ENCODE measurements at regions not wholly inside any gene's neighbourhood (a gene's known extent, or its start where the extent isn't known, plus 50 kb on each side); places are given as distances from the start of the nearest gene placed in this dataset.

DNA sequence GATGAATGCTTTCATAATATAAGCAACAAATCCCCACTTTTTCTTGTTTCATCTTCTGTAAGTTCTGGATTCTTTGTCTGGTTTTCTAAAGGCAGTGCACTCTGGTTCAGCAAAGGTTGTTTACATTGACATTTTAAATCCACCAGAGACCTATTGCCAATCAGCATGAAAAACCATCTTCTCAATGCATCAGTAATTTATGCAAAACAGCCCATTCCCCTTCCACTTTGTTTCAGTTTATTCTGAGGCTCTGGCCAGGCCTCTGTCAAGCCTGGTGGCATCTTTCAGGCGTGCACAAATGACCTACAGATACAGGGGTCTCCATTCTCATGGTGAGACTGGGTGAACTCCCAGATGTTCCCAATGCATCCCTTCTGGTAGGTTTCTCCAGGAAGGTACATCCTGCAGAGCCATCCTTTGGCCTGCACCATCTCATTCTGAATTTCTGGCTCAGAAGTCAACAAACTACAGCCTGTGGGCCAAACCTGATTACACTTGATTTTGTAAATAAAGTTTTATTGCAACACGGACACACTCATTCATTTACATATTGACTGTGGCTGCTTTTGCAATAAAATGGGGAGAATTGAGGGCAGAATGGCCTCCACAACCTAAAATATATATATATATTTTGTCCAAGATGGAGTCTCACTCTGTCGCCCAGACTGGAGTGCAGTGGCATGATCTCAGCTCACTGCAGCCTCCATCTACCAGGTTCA lies 405.4 kb downstream of the PREX1 start:
- H3K4me1 ChIP-seq (ENCODE audit: control insufficient read depth in 3 of 3, insufficient read depth in 3 of 3, low read length in 3 of 3): no peaks in the 10 kb centered on the region
- H3K27me3 ChIP-seq (ENCODE audit: control insufficient read depth in 3 of 3, insufficient read depth in 3 of 3, low read length in 3 of 3): peaks cover 6 to 24% (median 10%) of the 10 kb centered on the region in 3 donors
- H3K4me3 ChIP-seq (ENCODE audit: low read length in 3 of 3): no peak overlapping the region
- no peaks in the 10 kb centered on the region for H3K9me3 ChIP-seq (ENCODE audit: control insufficient read depth in 3 of 3, low read length in 3 of 3)
- no peak overlapping the region for H3K9ac ChIP-seq (ENCODE audit: low read depth in 1 of 3, low read length in 3 of 3)
- no peaks in the 10 kb centered on the region for H3K36me3 ChIP-seq (ENCODE audit: control insufficient read depth in 3 of 3, insufficient read depth in 3 of 3, low read length in 3 of 3)
- no peak overlapping the region for H3K27ac ChIP-seq (ENCODE audit: low read depth, low read length)

DNA sequence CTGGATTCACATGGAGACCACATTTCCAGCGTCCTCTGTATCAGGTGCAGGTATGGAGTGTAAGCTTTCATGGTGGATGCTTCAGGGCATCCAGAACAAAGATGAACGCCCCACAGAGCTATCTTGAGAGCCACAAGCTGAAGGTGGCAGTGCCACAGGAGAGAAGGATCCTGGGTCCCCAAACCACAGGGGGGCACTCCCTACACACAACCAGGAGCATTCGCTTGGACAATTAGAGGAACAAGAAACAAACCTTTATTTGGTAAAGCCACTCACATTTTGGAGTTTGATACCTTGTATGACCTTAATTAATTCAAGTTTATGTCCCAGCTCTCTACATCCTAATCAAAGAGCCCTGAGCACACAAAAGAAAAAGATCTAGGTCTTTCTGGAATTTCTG lies 406.3 kb downstream of the PREX1 start:
- Histone ChIP-seq H3K27me3 (ENCODE audit: control insufficient read depth in 3 of 3, insufficient read depth in 3 of 3, low read length in 3 of 3) (peaks cover 6 to 24% (median 10%) of the 10 kb centered on the region in 3 donors), H3K4me1 (ENCODE audit: control insufficient read depth in 3 of 3, insufficient read depth in 3 of 3, low read length in 3 of 3) (no peaks in the 10 kb centered on the region), H3K9ac (ENCODE audit: low read depth in 1 of 3, low read length in 3 of 3) (no peak overlapping the region), H3K9me3 (ENCODE audit: control insufficient read depth in 3 of 3, low read length in 3 of 3) (no peaks in the 10 kb centered on the region), H3K4me3 (ENCODE audit: low read length in 3 of 3) (no peak overlapping the region), H3K36me3 (ENCODE audit: control insufficient read depth in 3 of 3, insufficient read depth in 3 of 3, low read length in 3 of 3) (no peaks in the 10 kb centered on the region), H3K27ac (ENCODE audit: low read depth, low read length) (no peak overlapping the region)

DNA sequence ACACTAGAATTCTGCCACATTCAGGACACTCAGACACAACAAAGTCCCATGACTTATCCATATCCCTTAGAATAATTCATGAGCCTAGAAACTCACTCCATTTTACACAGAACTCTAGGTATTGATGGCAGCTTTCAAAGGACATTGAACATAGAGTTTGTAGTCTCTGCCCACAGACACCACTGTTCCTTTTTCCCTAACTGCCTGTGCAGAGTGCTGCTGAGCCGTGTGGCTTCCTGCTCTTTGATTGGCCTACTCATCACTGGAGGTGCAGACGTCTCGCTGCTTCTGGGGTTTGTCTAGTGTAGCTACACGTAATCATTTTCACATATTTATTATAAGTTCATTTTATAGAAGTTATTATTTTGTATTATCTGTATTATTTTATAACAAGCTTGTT lies 407.6 kb downstream of the PREX1 start:
- no peaks in the 10 kb centered on the region for H3K4me1 ChIP-seq (ENCODE audit: control insufficient read depth in 3 of 3, insufficient read depth in 3 of 3, low read length in 3 of 3)
- H3K27me3 ChIP-seq (ENCODE audit: control insufficient read depth in 3 of 3, insufficient read depth in 3 of 3, low read length in 3 of 3): peaks cover 0 to 11% (median 10%) of the 10 kb centered on the region in 3 donors
- H3K27ac ChIP-seq (ENCODE audit: low read depth, low read length): no peak overlapping the region
- H3K9me3 ChIP-seq (ENCODE audit: control insufficient read depth in 3 of 3, low read length in 3 of 3): no peaks in the 10 kb centered on the region
- no peak overlapping the region for H3K9ac ChIP-seq (ENCODE audit: low read depth in 1 of 3, low read length in 3 of 3)
- H3K36me3 ChIP-seq (ENCODE audit: control insufficient read depth in 3 of 3, insufficient read depth in 3 of 3, low read length in 3 of 3): no peaks in the 10 kb centered on the region
- no peak overlapping the region for H3K4me3 ChIP-seq (ENCODE audit: low read length in 3 of 3)

DNA sequence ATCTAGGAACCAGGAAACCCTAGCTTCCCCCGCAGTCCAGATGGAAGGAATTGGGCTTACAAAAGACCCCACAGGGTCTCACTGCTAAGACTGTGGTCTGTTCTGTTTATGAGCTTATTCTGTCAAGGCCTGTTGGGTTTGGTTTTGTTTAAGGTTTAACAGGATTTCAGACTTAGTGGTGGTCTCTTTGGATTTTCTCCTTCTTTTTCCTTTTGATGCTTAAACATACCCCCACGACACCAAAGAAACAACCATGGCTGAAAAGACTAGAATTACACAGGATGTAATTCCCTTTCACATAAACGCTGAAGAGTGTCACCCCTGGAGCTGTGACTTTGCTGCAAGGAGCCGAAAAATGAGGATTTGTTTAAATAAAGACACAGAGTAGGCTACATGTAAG lies 408.6 kb downstream of the PREX1 start:
- no peaks in the 10 kb centered on the region for H3K9me3 ChIP-seq (ENCODE audit: control insufficient read depth in 3 of 3, low read length in 3 of 3)
- H3K4me1 ChIP-seq (ENCODE audit: control insufficient read depth in 3 of 3, insufficient read depth in 3 of 3, low read length in 3 of 3): no peaks in the 10 kb centered on the region
- H3K27me3 ChIP-seq (ENCODE audit: control insufficient read depth in 3 of 3, insufficient read depth in 3 of 3, low read length in 3 of 3): peaks cover 0 to 6% (median 4%) of the 10 kb centered on the region in 3 donors
- H3K36me3 ChIP-seq (ENCODE audit: control insufficient read depth in 3 of 3, insufficient read depth in 3 of 3, low read length in 3 of 3): no peaks in the 10 kb centered on the region
- H3K9ac ChIP-seq (ENCODE audit: low read depth in 1 of 3, low read length in 3 of 3): no peak overlapping the region
- no peak overlapping the region for H3K27ac ChIP-seq (ENCODE audit: low read depth, low read length)
- H3K4me3 ChIP-seq (ENCODE audit: low read length in 3 of 3): no peak overlapping the region

DNA sequence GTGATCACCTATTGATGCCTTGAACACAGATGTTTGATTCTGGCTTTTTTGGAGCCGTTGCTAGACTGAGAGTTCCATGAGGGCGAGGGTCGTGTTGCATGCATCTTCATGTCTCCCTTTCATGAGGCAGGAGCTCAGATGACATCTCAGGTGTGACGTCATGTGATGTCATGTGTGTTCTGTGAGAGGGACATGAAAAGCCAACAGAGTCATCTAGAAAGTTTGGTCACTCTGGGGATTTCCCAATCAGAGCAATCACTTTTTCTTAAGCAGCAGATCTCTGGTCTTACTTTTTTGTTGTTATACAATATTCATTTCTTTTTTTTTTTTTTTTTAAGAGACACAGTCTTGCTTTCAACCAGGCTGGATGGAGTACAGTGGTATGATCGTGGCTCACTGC lies 411.8 kb downstream of the PREX1 start:
- H3K4me1 ChIP-seq (ENCODE audit: control insufficient read depth in 3 of 3, insufficient read depth in 3 of 3, low read length in 3 of 3): peaks cover 0 to 4% (median 2%) of the 10 kb centered on the region in 3 donors
- H3K27me3 ChIP-seq (ENCODE audit: control insufficient read depth in 3 of 3, insufficient read depth in 3 of 3, low read length in 3 of 3): peaks cover 2 to 9% (median 9%) of the 10 kb centered on the region in 3 donors
- no peak overlapping the region for H3K27ac ChIP-seq (ENCODE audit: low read depth, low read length)
- H3K9ac ChIP-seq (ENCODE audit: low read depth in 1 of 3, low read length in 3 of 3): no peak overlapping the region
- no peaks in the 10 kb centered on the region for H3K36me3 ChIP-seq (ENCODE audit: control insufficient read depth in 3 of 3, insufficient read depth in 3 of 3, low read length in 3 of 3)
- no peak overlapping the region for H3K4me3 ChIP-seq (ENCODE audit: low read length in 3 of 3)
- H3K9me3 ChIP-seq (ENCODE audit: control insufficient read depth in 3 of 3, low read length in 3 of 3): no peaks in the 10 kb centered on the region

DNA sequence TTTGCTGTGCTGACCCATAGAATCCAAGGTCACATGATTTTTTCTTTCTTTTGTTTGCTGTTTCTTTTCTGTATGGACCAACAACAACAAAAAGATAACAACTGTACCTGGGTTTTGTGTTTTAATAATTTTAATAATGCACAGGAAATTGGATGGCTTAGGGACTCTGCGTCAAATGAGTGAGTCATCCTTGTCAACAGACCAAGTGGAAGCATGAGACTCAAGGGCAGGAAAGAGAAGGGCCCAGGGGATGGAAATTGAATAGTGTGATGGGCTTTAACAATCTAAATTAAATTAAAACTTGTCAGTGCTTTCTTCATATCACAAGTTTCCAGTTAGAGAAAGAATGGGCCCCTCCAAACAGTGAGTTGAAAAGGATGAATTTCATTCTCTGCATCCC lies 413.0 kb downstream of the PREX1 start:
- H3K4me1 ChIP-seq (ENCODE audit: control insufficient read depth in 3 of 3, insufficient read depth in 3 of 3, low read length in 3 of 3): peaks cover 0 to 4% (median 4%) of the 10 kb centered on the region in 3 donors
- H3K9ac ChIP-seq (ENCODE audit: low read depth in 1 of 3, low read length in 3 of 3): no peak overlapping the region
- no peaks in the 10 kb centered on the region for H3K9me3 ChIP-seq (ENCODE audit: control insufficient read depth in 3 of 3, low read length in 3 of 3)
- H3K27ac ChIP-seq (ENCODE audit: low read depth, low read length): no peak overlapping the region
- no peak overlapping the region for H3K4me3 ChIP-seq (ENCODE audit: low read length in 3 of 3)
- H3K36me3 ChIP-seq (ENCODE audit: control insufficient read depth in 3 of 3, insufficient read depth in 3 of 3, low read length in 3 of 3): no peaks in the 10 kb centered on the region
- H3K27me3 ChIP-seq (ENCODE audit: control insufficient read depth in 3 of 3, insufficient read depth in 3 of 3, low read length in 3 of 3): peaks cover 2 to 10% (median 9%) of the 10 kb centered on the region in 3 donors

DNA sequence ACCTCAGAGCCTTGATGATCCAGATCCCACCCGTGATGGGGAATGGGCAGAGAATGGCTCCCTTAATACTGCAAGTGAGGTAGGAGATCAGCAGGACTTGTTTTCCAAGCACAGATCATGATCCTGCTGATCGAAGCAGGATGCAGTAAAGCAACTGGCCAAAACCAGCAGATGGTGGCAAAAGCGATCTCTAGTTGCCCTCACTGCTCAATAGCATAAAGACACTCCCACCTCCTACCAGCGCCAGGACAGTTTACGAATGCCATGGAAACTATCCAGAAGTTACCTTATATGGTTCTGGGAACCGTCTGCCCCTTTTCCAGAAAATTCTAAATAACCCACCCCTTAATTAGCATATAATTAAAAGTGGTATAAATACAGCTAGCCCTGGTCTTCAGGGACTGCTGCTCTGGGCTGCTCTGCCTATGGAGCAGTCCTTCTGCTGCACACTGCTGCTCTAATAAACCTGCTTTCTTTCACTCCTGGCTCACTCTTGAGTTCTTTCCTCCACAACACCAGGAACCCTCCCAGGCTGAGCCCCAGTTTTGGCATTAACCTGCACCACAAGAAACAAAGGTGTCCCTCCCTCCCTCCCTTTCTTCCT lies 415.8 kb downstream of the PREX1 start:
- Histone ChIP-seq H3K9me3 (ENCODE audit: control insufficient read depth in 3 of 3, low read length in 3 of 3) (no peaks in the 10 kb centered on the region), H3K27ac (ENCODE audit: low read depth, low read length) (no peak overlapping the region)

DNA sequence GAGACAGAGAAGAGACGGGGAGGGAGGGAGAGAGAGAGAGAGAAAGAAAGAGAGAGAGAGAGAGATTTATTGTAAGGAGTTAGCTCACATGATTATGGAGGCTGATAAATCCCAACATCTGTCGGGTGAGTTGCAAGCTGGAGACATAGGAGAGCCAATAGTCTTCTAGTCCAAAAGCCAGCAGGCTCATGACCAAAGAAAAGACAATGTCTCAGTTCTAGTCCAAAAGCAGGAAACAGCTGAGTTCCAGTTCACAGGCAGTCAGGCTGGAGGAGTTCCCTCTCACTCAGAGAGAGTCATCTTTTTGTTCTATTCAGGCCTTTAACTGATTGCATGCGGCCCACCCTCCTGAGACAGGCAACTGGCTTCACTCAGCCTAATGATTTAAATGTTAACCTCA lies 416.6 kb downstream of the PREX1 start:
- peaks cover 0 to 4% (median 4%) of the 10 kb centered on the region in 3 donors for H3K4me1 ChIP-seq (ENCODE audit: control insufficient read depth in 3 of 3, insufficient read depth in 3 of 3, low read length in 3 of 3)

More for the DNA sequence above, 415.8 kb downstream of the PREX1 start:
- H3K27me3 ChIP-seq (ENCODE audit: control insufficient read depth in 3 of 3, insufficient read depth in 3 of 3, low read length in 3 of 3): peaks cover 0 to 12% (median 9%) of the 10 kb centered on the region in 3 donors
- H3K4me3 ChIP-seq (ENCODE audit: low read length in 3 of 3): no peak overlapping the region
- H3K4me1 ChIP-seq (ENCODE audit: control insufficient read depth in 3 of 3, insufficient read depth in 3 of 3, low read length in 3 of 3): peaks cover 0 to 4% (median 4%) of the 10 kb centered on the region in 3 donors
- no peaks in the 10 kb centered on the region for H3K36me3 ChIP-seq (ENCODE audit: control insufficient read depth in 3 of 3, insufficient read depth in 3 of 3, low read length in 3 of 3)
- no peak overlapping the region for H3K9ac ChIP-seq (ENCODE audit: low read depth in 1 of 3, low read length in 3 of 3)

DNA sequence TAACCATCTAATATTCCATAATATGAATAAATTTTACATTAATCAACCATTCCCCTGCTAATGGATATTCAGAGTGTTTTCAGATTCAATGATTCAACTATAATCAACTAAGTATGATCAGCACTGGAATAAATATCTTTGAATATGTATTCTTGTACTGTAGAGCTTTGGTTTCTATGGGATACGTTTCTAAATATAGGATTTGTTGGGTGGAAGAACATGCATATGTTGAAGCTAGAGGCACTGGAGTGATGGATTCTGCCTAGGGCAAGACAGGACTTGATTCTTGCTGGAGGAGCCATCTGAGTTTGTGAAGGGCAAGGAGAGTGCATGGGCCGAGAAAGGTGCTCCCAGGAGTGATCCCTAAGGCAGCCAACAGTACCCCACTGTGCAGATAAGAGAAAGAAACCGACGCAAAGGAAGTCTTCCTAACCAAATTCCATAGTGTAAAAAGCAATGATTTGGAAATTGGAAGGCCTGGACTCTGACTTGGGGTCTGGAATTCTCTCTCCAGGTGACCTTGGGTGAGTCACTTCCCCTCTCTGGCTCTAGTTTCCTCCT lies 418.7 kb downstream of the PREX1 start:
- peaks cover 3 to 12% (median 12%) of the 10 kb centered on the region in 3 donors for H3K27me3 ChIP-seq (ENCODE audit: control insufficient read depth in 3 of 3, insufficient read depth in 3 of 3, low read length in 3 of 3)

More for the DNA sequence above, 416.6 kb downstream of the PREX1 start:
- H3K27me3 ChIP-seq (ENCODE audit: control insufficient read depth in 3 of 3, insufficient read depth in 3 of 3, low read length in 3 of 3): peaks cover 0 to 12% (median 9%) of the 10 kb centered on the region in 3 donors
- no peak overlapping the region for H3K4me3 ChIP-seq (ENCODE audit: low read length in 3 of 3)
- H3K9ac ChIP-seq (ENCODE audit: low read depth in 1 of 3, low read length in 3 of 3): no peak overlapping the region
- H3K9me3 ChIP-seq (ENCODE audit: control insufficient read depth in 3 of 3, low read length in 3 of 3): no peaks in the 10 kb centered on the region
- no peaks in the 10 kb centered on the region for H3K36me3 ChIP-seq (ENCODE audit: control insufficient read depth in 3 of 3, insufficient read depth in 3 of 3, low read length in 3 of 3)
- no peak overlapping the region for H3K27ac ChIP-seq (ENCODE audit: low read depth, low read length)

DNA sequence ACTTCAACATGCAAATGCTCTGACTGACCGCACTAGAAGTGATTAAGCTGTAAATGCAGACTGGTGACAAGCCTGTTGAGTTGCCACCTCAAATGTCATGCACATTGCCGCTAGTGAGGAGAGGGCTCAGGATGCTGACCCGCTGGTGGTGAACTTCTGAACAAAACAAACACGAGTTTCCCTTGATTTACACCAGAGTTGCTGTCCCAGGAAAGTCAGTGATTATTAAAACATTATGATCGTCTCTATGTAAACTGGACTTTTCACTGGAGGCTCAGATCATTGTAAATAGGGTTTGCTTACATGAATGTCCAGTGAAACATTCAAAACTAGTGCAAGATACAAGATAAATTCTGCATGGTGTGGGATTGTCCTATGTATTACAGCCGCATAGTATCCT lies 420.1 kb downstream of the PREX1 start:
- H3K4me3 ChIP-seq (ENCODE audit: low read length in 3 of 3): no peak overlapping the region

More for the DNA sequence above, 418.7 kb downstream of the PREX1 start:
- Histone ChIP-seq H3K36me3 (ENCODE audit: control insufficient read depth in 3 of 3, insufficient read depth in 3 of 3, low read length in 3 of 3) (no peaks in the 10 kb centered on the region), H3K4me1 (ENCODE audit: control insufficient read depth in 3 of 3, insufficient read depth in 3 of 3, low read length in 3 of 3) (peaks cover 0 to 4% (median 4%) of the 10 kb centered on the region in 3 donors), H3K9ac (ENCODE audit: low read depth in 1 of 3, low read length in 3 of 3) (no peak overlapping the region), H3K9me3 (ENCODE audit: control insufficient read depth in 3 of 3, low read length in 3 of 3) (no peaks in the 10 kb centered on the region), H3K27ac (ENCODE audit: low read depth, low read length) (no peak overlapping the region), H3K4me3 (ENCODE audit: low read length in 3 of 3) (no peak overlapping the region)

More for the DNA sequence above, 420.1 kb downstream of the PREX1 start:
- Histone ChIP-seq H3K9me3 (ENCODE audit: control insufficient read depth in 3 of 3, low read length in 3 of 3) (no peaks in the 10 kb centered on the region), H3K9ac (ENCODE audit: low read depth in 1 of 3, low read length in 3 of 3) (no peak overlapping the region), H3K36me3 (ENCODE audit: control insufficient read depth in 3 of 3, insufficient read depth in 3 of 3, low read length in 3 of 3) (no peaks in the 10 kb centered on the region), H3K27me3 (ENCODE audit: control insufficient read depth in 3 of 3, insufficient read depth in 3 of 3, low read length in 3 of 3) (peaks cover 3 to 8% (median 3%) of the 10 kb centered on the region in 3 donors), H3K4me1 (ENCODE audit: control insufficient read depth in 3 of 3, insufficient read depth in 3 of 3, low read length in 3 of 3) (peaks cover 0 to 4% (median 4%) of the 10 kb centered on the region in 3 donors), H3K27ac (ENCODE audit: low read depth, low read length) (no peak overlapping the region)
